Cardiac muscle cell (in vitro differentiated cells and primary cell): ENCODE measurements at regions not wholly inside any gene's neighbourhood (a gene's known extent, or its start where the extent isn't known, plus 50 kb on each side); places are given as distances from the start of the nearest gene placed in this dataset.

Experiments
- DNase-seq, 2 donors: peaks; one replicate each; pipeline versions ENCODE4 v3.0.0 to v3.0.0-alpha.2; 2010 to 2017; ENCODE audit warnings: low read depth in 1 of 2, low spot score in 1 of 2
- H3K27ac ChIP-seq: fragments of 200-600 bp; sonication (generic); 2 replicates; pipeline ENCODE4 v1.5.1; 2016
- H3K27me3 ChIP-seq: fragments of 200-600 bp; sonication (generic); 2 replicates; pipeline ENCODE4 v1.6.0; 2016; ENCODE audit warnings: control low read depth
- H3K36me3 ChIP-seq: fragments of 200-600 bp; sonication (generic); 2 replicates; pipeline ENCODE4 v1.5.1; 2016; ENCODE audit warnings: control low read depth
- H3K4me1 ChIP-seq: fragments of 200-600 bp; sonication (generic); 2 replicates; pipeline ENCODE4 v1.8.1; 2017; ENCODE audit warnings: low read depth, mild to moderate bottlenecking, mixed run types
- H3K4me3 ChIP-seq: fragments of 200-600 bp; sonication (generic); 2 replicates; pipeline ENCODE4 v1.5.1; 2016; ENCODE audit warnings: mild to moderate bottlenecking
- H3K9me3 ChIP-seq: fragments of 200-600 bp; sonication (generic); 2 replicates; pipeline ENCODE4 v1.5.1; 2017; ENCODE audit warnings: low read depth, mild to moderate bottlenecking, control low read depth
- TF ChIP-seq, protein P1 (sequence below): IDR thresholded peaks from 2 replicates; pipeline ENCODE4 v1.5.1; 2012; ENCODE audit warnings: low read depth, mild to moderate bottlenecking, low read length

DNA sequence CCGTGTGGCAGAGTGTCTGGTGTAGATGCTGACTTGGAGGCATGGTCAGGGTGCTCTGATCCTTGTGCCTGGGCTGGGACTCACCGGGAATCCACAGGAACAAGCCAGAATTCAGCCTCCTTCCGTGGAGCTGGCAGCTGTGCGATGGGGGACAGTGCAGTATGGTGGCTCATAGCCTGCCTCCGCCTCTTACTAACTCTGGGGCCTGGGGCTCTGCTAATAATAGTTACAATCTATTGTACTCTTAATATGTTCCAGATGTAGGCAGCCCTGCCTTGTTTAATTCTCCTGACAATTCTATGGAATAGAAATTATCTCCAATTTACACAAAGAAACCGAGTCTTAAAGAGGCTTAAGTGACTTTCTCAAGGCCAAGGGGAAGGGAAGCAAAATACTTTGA, 77.6 kb downstream of the PCDH1 start:
- no peaks in the 10 kb centered on the region for H3K4me1 ChIP-seq
- peak in 1 of 2 donors; percentile 35 for DNase-seq
- no peak overlapping the region for H3K27ac ChIP-seq
- H3K9me3 ChIP-seq: no peaks in the 10 kb centered on the region
- H3K36me3 ChIP-seq: no peaks in the 10 kb centered on the region
- no peaks in the 10 kb centered on the region for H3K27me3 ChIP-seq
- TF ChIP-seq, protein P1, sequence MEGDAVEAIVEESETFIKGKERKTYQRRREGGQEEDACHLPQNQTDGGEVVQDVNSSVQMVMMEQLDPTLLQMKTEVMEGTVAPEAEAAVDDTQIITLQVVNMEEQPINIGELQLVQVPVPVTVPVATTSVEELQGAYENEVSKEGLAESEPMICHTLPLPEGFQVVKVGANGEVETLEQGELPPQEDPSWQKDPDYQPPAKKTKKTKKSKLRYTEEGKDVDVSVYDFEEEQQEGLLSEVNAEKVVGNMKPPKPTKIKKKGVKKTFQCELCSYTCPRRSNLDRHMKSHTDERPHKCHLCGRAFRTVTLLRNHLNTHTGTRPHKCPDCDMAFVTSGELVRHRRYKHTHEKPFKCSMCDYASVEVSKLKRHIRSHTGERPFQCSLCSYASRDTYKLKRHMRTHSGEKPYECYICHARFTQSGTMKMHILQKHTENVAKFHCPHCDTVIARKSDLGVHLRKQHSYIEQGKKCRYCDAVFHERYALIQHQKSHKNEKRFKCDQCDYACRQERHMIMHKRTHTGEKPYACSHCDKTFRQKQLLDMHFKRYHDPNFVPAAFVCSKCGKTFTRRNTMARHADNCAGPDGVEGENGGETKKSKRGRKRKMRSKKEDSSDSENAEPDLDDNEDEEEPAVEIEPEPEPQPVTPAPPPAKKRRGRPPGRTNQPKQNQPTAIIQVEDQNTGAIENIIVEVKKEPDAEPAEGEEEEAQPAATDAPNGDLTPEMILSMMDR: no peak
- no peak overlapping the region for H3K4me3 ChIP-seq

GRCh38 chr5:141799507-141800167, 78.6 kb downstream of the PCDH1 start:
- Histone ChIP-seq H3K36me3 (no peaks in the 10 kb centered on the region), H3K27me3 (no peaks in the 10 kb centered on the region), H3K4me1 (no peaks in the 10 kb centered on the region), H3K27ac (no peak overlapping the region), H3K4me3 (no peak overlapping the region), H3K9me3 (no peaks in the 10 kb centered on the region)
- no peak for DNase-seq
- TF ChIP-seq, protein P1: no peak

DNA sequence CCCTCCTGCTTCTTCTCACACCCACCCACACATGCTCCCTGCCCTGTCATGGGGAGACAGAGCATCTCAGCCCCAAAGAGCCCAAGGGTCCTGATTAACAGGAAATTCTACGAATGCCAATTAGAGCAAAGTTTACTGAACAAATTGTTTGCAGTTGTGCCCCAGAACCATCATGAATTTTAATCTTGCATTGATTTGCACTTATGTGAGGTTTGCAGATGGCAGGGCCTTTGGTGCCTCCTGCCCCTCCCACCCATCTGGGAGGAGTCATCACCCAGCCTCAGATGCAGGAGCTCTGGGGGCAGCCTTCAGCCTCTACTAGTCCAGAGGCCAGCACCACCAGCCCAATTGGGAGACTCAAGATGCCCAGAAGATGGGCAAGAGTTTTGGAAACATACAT, 80.8 kb downstream of the PCDH1 start:
- Histone ChIP-seq H3K36me3 (no peaks in the 10 kb centered on the region), H3K27me3 (no peaks in the 10 kb centered on the region), H3K4me3 (no peak overlapping the region), H3K4me1 (no peaks in the 10 kb centered on the region), H3K9me3 (no peaks in the 10 kb centered on the region), H3K27ac (no peak overlapping the region)
- TF ChIP-seq, protein P1: no peak
- DNase-seq: no peak

DNA sequence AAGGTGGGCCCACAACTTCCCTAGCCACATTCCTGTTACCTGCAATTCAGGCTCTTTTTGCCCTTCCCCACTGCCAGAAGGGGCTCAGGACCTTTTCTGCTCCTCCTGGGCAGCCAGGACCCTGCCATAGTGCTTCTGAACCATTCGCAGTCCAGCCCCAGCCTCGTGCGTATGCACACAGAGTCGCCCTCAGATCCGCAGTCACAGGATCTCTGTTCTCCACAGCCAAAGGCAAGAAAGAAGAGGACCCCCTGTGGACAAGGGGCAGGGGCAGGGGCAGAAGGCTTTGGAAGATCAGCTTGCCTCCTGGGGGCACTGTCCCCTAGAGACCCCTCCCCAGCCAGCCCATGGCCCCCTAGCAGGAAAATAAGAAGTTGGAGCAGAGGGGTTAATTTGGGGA, 82.8 kb downstream of the PCDH1 start:
- H3K27ac ChIP-seq: no peak overlapping the region
- H3K4me1 ChIP-seq: no peaks in the 10 kb centered on the region
- H3K27me3 ChIP-seq: no peaks in the 10 kb centered on the region

DNA sequence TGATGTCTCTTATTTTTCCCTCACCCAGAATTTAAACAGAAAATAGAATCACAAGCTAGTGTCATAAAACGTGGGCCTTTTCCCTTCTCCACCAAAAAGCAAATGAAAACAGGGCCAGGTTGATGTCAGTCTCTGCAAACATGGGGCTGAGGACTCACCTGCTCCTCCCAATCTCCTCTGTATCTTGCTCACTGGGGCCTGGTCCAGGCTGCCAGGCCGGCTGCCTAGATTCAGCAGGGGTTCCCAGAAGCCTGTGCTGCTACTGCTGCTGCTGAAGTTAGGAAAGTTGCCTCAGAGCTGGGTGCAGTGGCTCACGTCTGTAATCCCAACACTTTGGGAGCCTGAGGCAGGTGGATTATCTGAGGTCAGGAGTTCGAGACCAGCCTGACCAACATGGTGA, 84.3 kb downstream of the PCDH1 start:
- Histone ChIP-seq H3K27me3 (no peaks in the 10 kb centered on the region), H3K9me3 (no peaks in the 10 kb centered on the region), H3K4me3 (no peak overlapping the region), H3K36me3 (no peaks in the 10 kb centered on the region), H3K4me1 (no peaks in the 10 kb centered on the region), H3K27ac (no peak overlapping the region)
- TF ChIP-seq, protein P1: no peak
- DNase-seq: no peak

More for the DNA sequence above, 82.8 kb downstream of the PCDH1 start:
- TF ChIP-seq, protein P1: no peak
- Histone ChIP-seq H3K9me3 (no peaks in the 10 kb centered on the region), H3K36me3 (no peaks in the 10 kb centered on the region), H3K4me3 (no peak overlapping the region)
- no peak for DNase-seq
